ENCODE measurements at regions not wholly inside any gene's neighbourhood (a gene's known extent, or its start where the extent isn't known, plus 50 kb on each side); places are given as distances from the start of the nearest gene placed in this dataset.

- DNase-seq = no peak
Measured at GRCh38 chr12:126830778-126831680, 1435.9 kb upstream of the TMEM132C start.

DNA sequence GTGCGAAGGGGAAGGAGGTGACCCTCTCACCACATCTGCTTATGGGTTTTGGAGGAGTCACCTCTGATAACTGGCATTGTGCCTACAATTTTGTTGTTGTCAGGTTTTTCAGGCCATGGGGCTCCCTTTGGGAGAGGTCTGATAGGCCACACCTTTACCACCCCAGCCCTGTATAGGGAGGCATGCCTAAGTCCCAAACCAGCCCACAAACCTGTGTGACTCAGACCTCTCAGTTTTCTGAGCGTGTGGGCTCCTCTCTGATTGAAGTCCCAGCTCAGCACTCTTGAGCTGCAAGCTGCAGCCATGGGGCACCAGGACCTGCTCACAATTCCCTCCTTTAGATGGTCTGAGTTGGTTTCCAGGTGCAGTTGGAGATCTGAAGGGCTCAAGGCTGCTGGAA lies 1429.3 kb upstream of the TMEM132C start:
- no peak for DNase-seq

- no peak for DNase-seq
Measured at GRCh38 chr12:126843915-126844669, 1422.9 kb upstream of the TMEM132C start.

- no peak for DNase-seq
Measured at GRCh38 chr12:126847005-126847629, 1419.9 kb upstream of the TMEM132C start.

DNA sequence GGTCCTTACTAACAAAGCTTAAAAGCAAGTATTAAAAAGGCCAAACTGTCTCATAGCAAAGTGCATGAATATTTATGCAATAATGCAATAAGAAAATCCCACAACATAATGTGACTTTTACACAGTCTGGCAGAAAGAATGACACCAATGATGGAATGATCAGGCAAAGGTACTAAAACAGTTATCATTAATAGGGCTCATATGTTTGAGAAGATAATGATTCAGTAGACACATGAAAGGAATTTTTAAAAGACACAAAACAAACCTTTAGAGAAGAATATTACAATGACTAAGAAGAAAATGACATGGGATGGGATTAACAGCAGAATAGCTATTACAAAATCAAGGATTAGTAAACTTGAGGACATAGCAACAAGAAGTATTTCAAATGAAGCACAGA lies 1411.2 kb upstream of the TMEM132C start:
- no peak for DNase-seq

DNA sequence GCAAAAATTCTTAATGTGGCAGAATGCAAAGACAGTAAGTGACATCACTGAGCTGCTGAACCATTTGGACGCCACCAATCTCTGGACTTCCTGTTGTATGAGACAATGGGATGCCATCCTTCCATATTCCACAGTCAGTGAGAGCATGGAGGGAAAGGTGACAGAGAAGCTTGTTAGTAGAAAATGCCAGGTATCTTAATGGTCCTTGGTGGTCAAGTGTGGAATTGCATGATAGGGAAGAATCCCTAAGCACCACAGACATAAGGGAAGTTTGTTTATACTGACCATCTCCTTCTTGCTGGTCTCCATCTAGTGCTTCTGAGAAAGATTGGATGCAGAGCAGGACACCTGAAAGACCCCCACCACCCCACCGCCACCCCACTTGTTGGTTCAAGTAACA lies 1410.0 kb upstream of the TMEM132C start:
- no peak for DNase-seq

DNA sequence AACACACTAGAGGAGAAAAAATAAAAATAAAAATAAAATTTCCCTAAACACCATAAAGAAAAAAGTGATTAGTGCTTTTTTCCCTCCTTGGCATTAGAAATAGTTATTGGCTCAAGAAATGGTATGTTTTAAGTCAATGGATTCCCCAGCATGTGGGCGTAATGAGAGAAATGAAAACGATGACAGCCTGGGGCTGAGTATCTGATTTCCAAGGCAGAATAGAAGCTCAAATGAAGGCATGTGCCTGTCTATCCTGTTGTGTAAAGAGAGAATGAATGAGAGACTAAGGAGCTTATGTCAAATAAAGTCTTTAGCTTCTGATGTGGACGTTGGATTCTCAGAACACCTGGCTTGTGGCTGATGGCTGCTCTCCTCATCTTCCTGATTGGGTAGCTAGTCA lies 1408.4 kb upstream of the TMEM132C start:
- no peak for DNase-seq

DNA sequence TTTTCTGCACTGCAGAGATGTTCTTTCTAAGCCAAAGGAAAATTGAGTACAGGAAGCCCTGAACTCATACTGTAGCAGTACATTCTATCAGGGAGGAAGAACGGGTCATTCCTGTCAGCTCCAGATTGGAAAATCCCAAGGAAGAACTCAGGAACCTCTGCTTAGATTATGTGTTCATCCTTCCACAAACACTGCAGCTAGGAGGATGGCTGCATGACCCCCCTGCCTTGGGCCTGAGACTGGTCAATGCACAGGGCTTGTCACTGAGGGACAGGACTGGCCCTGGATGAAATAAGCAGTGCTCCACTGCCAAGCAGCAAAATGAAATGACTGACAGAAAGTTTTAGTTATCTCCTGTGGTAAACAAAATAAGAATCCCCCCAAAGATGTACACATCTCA lies 1406.8 kb upstream of the TMEM132C start:
- no peak for DNase-seq

DNA sequence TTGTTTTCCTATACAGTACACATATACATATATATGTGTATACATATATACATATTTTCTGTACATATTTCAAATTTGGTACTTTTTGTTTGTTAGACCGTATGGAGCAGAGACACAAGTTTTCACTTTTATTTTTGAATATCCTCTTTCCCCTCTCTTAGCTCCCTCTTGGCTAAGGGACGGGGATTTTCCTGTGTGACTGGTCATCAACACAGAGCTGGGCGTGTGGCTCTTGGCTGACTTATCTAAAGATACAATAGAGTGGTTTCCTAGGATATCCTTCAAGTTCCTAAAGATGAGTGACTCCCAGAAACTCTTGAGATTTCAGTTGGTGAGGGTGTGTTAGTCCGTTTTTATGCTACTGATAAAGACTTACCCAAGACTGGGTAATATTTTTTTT lies 1404.5 kb upstream of the TMEM132C start:
- no peak for DNase-seq

GRCh38 chr12:126869644-126870043 lies 1397.3 kb upstream of the TMEM132C start:
- DNase-seq = no peak

GRCh38 chr12:126873701-126874100 lies 1393.3 kb upstream of the TMEM132C start:
- DNase-seq = no peak

GRCh38 chr12:126874427-126875026 lies 1392.4 kb upstream of the TMEM132C start:
- no peak for DNase-seq

DNA sequence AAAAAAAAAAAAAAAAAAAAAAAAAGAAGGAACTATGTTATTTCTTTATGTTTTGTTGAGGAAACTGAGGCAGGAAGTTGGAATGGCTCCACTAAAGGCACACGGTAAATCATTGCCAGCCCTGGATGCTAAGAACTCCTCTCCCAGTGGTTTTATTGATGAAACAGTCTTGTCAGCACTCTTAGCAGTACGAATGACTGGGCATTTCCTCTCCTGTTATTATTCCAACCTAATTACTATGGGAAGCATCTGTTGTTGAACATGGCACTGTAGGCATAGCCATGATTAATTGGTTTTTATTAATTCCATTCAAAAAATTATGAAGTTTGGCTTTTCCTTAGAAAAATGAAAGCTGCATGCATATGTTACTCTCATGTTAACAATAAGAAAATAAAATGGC lies 1387.1 kb upstream of the TMEM132C start:
- DNase-seq = no peak

- DNase-seq = no peak
Measured at GRCh38 chr12:126883697-126884096, 1383.3 kb upstream of the TMEM132C start.

DNA sequence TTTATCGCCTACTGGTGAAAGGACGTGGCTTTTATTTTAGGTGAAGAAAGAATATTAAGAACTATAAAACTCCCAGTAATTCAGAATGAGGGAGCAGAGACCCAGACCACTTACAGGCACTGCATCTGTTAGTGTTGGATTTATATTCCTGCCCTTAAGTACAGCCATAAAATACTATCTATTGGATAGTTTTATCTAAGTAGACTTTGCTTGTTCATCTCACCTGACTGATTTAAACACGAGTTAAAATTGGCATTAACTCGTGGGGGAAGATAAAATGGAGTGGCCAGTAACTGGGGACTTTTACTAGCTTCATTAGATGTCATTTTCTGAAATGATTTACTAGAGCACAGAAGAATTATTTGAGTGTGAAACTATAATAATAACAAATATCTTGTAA lies 1377.5 kb upstream of the TMEM132C start:
- no peak for DNase-seq

GRCh38 chr12:126890097-126890496 lies 1376.9 kb upstream of the TMEM132C start:
- no peak for DNase-seq

DNA sequence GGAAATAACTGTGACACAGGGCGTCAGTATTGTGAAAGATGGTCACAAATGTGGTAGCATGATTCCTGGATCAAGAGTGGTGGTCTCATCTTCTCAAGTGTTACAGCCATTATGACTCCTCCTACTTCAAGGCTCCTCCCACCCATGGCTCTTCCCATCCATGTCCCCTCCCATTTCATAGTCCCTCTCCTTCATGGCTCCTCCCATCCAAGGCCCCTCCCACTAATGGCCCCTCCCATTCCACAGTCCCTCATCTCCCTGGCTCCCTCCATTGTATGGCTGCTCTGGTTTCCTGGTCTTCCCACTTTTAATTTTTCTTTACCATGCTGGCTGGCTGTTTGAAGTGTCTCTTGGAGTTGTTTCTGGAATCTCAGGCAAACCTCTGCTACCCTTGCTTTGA lies 1375.2 kb upstream of the TMEM132C start:
- DNase-seq = no peak

DNA sequence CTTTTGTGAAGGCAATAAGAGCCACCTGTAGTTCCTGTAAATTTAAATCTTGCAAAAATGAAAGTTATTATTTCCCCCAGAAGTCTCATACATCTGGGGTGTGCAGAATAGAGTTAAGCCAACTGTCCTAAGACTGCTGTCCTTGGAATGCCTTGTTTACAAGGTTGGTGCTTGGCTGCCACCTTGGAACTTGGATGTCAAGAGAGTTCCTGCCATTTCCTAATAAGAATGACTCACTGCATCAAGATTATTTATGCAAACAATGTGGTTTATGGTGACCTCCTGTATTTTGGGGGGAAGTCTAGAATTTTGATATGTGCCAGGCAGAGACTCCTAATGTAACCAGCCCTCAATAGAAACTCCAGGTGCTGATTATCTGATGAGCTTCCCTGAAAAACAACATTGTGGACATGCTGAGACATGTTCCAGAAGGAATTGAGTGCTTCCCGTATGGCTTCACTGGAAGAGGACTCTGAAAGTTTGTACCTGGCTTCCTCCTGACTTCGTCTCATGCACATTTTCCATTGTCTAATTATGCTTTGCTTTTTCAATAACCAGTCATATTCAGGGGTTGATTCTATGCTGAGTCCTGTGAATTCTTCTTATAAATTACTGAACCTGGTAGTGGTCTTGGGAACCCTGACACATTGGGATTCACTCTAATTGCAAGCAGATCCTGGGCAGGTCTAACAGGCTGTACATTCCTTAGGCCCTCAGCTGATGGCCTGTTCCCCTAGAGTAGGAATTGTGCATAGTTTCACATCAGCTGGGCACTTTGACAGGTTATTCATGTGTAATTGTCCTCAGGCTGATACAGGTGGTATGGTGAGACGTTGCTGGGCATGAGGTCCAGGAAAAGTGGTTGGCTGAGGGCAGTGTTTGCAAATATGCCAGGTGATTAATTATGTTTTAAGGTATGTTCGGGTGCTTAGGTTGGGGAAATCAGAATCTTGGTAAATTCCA lies 1370.7 kb upstream of the TMEM132C start:
- no peak for DNase-seq

- DNase-seq = no peak
Measured at GRCh38 chr12:126897102-126897501, 1369.9 kb upstream of the TMEM132C start.

DNA sequence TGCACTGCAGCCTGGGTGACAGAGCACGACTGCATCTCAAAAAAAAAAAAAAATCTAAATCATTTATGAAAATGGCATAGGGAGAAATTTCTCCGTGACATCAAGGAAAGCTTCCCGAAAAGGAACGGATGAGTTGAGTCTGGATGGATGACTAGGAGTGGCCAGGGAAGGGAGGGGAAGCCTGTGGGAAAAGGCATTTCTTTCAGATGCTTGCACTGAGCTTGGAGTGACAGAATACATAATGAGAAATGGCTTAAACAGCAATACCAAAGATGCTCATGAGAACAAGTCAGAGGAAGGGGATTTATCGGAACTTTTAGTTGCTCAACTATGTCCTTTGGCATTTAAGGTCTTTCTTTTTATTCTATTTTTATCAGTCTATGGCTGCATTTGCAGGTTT lies 1369.2 kb upstream of the TMEM132C start:
- no peak for DNase-seq

GRCh38 chr12:126898562-126898961 lies 1368.4 kb upstream of the TMEM132C start:
- no peak for DNase-seq
